ENCODE measurements at regions not wholly inside any gene's neighbourhood (a gene's known extent, or its start where the extent isn't known, plus 50 kb on each side); places are given as distances from the start of the nearest gene placed in this dataset.

DNA sequence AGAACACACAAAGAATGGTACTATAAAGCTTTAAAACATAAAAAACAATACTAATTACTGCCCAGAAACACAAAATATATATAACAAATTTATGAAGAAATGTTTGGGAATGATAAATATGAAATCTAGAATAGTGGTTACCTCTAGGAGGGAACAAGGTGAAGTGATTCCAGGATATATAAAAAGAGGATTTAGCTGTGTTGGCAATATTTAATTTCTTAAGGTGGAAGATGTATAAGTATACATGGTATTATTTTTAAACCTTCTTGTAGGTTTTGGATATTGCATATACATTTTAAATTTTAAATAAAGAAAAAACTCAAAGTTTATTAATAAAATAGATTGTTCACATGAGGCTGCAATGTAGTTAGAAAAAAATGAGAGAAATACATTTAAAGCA, 112.7 kb upstream of the ZNF618 start:
- no peak for DNase-seq (ENCODE audit: low read depth)
- TF ChIP-seq, protein P1, sequence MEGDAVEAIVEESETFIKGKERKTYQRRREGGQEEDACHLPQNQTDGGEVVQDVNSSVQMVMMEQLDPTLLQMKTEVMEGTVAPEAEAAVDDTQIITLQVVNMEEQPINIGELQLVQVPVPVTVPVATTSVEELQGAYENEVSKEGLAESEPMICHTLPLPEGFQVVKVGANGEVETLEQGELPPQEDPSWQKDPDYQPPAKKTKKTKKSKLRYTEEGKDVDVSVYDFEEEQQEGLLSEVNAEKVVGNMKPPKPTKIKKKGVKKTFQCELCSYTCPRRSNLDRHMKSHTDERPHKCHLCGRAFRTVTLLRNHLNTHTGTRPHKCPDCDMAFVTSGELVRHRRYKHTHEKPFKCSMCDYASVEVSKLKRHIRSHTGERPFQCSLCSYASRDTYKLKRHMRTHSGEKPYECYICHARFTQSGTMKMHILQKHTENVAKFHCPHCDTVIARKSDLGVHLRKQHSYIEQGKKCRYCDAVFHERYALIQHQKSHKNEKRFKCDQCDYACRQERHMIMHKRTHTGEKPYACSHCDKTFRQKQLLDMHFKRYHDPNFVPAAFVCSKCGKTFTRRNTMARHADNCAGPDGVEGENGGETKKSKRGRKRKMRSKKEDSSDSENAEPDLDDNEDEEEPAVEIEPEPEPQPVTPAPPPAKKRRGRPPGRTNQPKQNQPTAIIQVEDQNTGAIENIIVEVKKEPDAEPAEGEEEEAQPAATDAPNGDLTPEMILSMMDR (conservative IDR thresholded peaks at IDR 0.05; ENCODE audit: control insufficient read depth, insufficient read depth, low read depth, low read length), result no peak
- no peak overlapping the region for H3K4me3 ChIP-seq (ENCODE audit: control insufficient read depth, low read depth, low read length)

DNA sequence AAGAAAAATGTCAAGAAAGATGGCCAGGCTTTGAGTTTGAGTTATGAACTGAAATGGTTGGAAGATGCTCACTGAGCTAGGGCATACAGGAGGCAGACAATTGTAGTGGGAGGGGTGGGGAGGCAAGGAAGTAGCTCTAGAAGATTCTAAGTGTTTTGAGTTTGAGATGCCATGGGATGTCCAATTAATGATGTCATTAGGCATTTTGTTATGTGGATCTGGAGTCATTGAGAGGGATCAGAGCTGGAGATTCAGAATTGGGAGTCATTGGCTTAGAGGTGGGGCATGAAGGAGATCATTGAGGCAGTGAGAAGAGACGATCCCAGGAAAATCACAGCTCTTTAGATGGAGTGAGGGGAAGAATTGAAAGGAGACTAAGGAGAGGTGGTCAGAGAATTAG, 111.5 kb upstream of the ZNF618 start:
- TF ChIP-seq, protein P1 (conservative IDR thresholded peaks at IDR 0.05; ENCODE audit: control insufficient read depth, insufficient read depth, low read depth, low read length), result no peak
- H3K4me3 ChIP-seq (ENCODE audit: control insufficient read depth, low read depth, low read length), result no peak overlapping the region
- DNase-seq (ENCODE audit: low read depth), result no peak

DNA sequence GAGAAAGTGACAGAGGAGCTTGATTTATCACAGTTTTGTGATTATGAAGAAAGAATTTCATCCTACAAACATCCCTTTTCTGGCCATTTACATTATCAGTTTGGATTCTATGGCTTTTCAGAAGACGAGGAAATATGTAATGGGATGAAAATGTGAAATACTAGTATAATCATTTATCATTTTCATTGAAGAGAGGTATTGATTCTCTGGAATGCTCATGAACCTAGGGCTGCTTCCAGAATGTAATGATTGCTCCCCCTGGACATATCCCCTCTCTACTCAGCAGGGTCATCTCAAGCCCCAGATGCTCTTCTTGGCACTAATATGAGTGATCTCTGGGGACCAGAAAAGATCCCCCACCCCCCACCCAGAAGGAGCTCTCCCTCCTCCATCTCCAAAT, 106.7 kb upstream of the ZNF618 start:
- DNase-seq (ENCODE audit: low read depth), result no peak
- TF ChIP-seq, protein P1 (conservative IDR thresholded peaks at IDR 0.05; ENCODE audit: control insufficient read depth, insufficient read depth, low read depth, low read length), result no peak
- no peak overlapping the region for H3K4me3 ChIP-seq (ENCODE audit: control insufficient read depth, low read depth, low read length)

DNA sequence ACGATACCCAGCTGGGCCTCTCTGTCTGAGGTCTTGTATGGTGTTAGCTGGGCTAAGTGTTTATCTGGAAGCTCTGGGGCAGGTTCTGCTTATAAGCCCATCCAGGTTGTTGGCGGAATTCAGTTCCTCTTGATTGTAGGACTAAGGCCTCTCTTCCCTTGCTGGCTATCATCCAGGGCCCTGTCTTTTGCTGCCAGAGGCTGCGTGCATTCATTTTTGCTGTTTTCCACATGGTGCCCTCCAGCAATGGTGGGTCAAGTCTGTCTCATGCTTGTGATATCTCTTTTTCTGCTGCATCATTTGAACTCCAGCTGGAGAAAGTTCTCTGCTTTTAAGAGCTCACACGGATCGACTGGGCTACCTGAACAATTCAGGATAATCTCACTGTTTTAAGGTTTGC, 105.7 kb upstream of the ZNF618 start:
- TF ChIP-seq, protein P1 (conservative IDR thresholded peaks at IDR 0.05; ENCODE audit: control insufficient read depth, insufficient read depth, low read depth, low read length), result no peak
- DNase-seq (ENCODE audit: low read depth), result no peak
- no peak overlapping the region for H3K4me3 ChIP-seq (ENCODE audit: control insufficient read depth, low read depth, low read length)

DNA sequence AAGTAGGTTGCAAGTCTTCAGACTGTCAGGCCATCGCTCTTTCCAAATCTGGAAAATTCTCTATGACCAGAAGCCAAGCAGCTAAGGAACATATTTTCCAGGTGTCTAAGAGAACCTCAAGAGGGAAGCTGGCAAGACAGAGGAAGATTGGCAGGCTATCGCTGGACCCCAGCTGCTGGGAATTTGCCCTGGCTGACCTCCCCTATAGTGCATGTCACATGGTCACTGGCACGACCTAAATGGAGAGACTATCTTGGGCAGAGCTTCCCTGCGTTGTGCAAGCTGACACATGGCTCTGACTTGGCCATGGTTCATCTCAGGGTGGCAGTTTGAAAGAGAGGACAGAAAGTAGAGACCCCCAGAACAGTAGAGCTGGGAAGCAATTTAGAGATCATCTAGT, 104.9 kb upstream of the ZNF618 start:
- DNase-seq (ENCODE audit: low read depth), result no peak
- TF ChIP-seq, protein P1 (conservative IDR thresholded peaks at IDR 0.05; ENCODE audit: control insufficient read depth, insufficient read depth, low read depth, low read length), result no peak
- no peak overlapping the region for H3K4me3 ChIP-seq (ENCODE audit: control insufficient read depth, low read depth, low read length)

DNA sequence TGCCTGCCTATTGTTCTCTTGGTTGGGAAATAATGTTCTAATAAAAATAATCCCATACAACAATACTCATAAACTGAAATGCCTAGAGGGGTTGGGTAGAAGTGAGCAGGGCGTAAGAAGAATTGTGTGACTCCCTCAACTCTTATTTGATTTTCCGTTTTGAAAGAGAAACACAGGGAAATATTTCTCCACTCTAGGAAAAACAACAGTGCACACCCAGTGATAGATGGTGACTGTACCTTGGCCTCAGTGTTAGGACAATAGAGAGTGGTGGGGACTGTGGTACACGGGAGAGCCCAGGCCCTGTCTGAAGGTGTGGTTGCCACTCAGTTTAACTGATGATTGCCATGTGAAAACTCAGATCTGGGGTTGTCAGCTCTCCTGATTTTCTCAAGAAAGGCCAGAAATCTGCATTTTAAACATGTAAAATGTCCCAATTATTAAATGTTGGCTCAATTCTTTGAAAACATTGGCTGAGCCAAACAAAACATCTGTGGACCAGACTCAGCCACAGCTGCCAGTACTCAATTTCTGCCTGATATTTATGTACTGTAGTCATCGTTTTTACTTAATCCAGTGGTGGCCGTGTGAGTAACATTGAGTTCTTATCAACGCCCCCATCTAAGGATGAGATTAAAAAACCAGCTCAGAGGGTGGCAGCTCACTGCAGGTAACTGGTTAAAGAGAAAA, 103.8 kb upstream of the ZNF618 start:
- no peak overlapping the region for H3K4me3 ChIP-seq (ENCODE audit: control insufficient read depth, low read depth, low read length)
- peak; percentile 88 for DNase-seq (ENCODE audit: low read depth)
- TF ChIP-seq, protein P1 (conservative IDR thresholded peaks at IDR 0.05; ENCODE audit: control insufficient read depth, insufficient read depth, low read depth, low read length), result no peak

DNA sequence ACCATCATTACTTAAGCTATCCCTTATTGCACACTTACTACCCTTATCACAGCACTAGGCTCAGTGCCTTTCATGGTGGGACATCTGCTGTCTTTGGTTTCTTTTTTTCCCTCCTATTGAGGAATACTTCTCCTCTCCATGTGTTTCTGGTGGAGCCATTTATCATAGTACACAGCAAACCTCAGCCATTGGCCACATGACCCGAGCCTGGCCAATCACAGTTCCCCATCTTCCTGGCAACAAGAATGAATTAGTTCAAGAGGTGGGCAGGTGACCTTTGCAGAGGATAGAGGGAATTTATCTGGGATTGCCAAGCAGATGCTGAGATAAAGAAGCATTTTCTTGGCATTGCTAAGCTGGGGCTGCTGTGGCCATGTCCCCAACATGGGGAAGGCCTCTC, 101.1 kb upstream of the ZNF618 start:
- no peak for DNase-seq (ENCODE audit: low read depth)
- TF ChIP-seq, protein P1 (conservative IDR thresholded peaks at IDR 0.05; ENCODE audit: control insufficient read depth, insufficient read depth, low read depth, low read length), result no peak
- no peak overlapping the region for H3K4me3 ChIP-seq (ENCODE audit: control insufficient read depth, low read depth, low read length)
